Smooth muscle cell (in vitro differentiated cells): ENCODE measurements at regions not wholly inside any gene's neighbourhood (a gene's known extent, or its start where the extent isn't known, plus 50 kb on each side); places are given as distances from the start of the nearest gene placed in this dataset.

Experiments
- DNase-seq: peaks from one replicate; lab custom pipeline; 2025; ENCODE audit not compliant: unreplicated experiment; lab: John Stamatoyannopoulos, UW
- H2AFZ ChIP-seq: fragments of 200-600 bp; sonication (generic); 2 replicates; pipeline ENCODE4 v1.6.0; 2016; ENCODE audit warnings: antibody characterized with exemption, low read depth, mild to moderate bottlenecking
- H3F3A ChIP-seq: fragments of 200-600 bp; sonication (generic); 2 replicates; pipeline ENCODE4 v1.6.0; 2017; ENCODE audit warnings: antibody characterized with exemption, low read depth
- H3K27ac ChIP-seq: fragments of 200-600 bp; sonication (generic); 2 replicates; pipeline ENCODE4 v1.5.1; 2016; ENCODE audit warnings: low read depth, mild to moderate bottlenecking
- H3K27me3 ChIP-seq: fragments of 200-600 bp; sonication (generic); 2 replicates; pipeline ENCODE4 v1.6.1; 2016; ENCODE audit warnings: low read depth, mild to moderate bottlenecking
- H3K36me3 ChIP-seq: fragments of 200-600 bp; sonication (generic); 2 replicates; pipeline ENCODE4 v1.5.1; 2016; ENCODE audit warnings: low read depth
- H3K4me1 ChIP-seq: fragments of 200-600 bp; sonication (generic); 2 replicates; pipeline ENCODE4 v1.5.1; 2016; ENCODE audit warnings: low read depth
- H3K4me2 ChIP-seq: fragments of 200-600 bp; sonication (generic); 2 replicates; pipeline ENCODE4 v1.6.0; 2016; ENCODE audit warnings: mild to moderate bottlenecking
- H3K4me3 ChIP-seq: fragments of 200-600 bp; sonication (generic); 2 replicates; pipeline ENCODE4 v1.5.1; 2016; ENCODE audit warnings: mild to moderate bottlenecking
- H3K79me2 ChIP-seq: fragments of 200-600 bp; sonication (generic); 2 replicates; pipeline ENCODE4 v1.6.0; 2016; ENCODE audit warnings: low read depth, mild to moderate bottlenecking
- H3K9ac ChIP-seq: fragments of 200-600 bp; sonication (generic); 2 replicates; pipeline ENCODE4 v1.6.0; 2016; ENCODE audit warnings: low read depth
- H3K9me3 ChIP-seq: fragments of 200-600 bp; sonication (generic); replicated peaks from 2 replicates; pipeline ENCODE4 v1.5.1; 2016; ENCODE audit warnings: low read depth
- H4K20me1 ChIP-seq: fragments of 200-600 bp; sonication (generic); 2 replicates; pipeline ENCODE4 v1.6.0; 2016; ENCODE audit warnings: low read depth
- WGBS: methylation state at CpG from one replicate; pipeline ENCODE4 v1.1.7; 2016; ENCODE audit warnings: low lambda C conversion rate; 5-methylcytosine and 5-hydroxymethylcytosine counted together
- TF ChIP-seq, protein P1 (sequence below): fragments of 200-600 bp; sonication (generic); IDR thresholded peaks from 2 replicates; pipeline ENCODE4 v1.5.1; 2017; ENCODE audit warnings: borderline replicate concordance, mild to moderate bottlenecking, antibody characterized with exemption; ENCODE audit not compliant: insufficient read depth, poor library complexity, severe bottlenecking

GRCh38 chr2:196279541-196279940 is 108.2 kb upstream of the STK17B start:
- Histone ChIP-seq H4K20me1 (no peaks in the 10 kb centered on the region), H3K4me2 (no peak overlapping the region), H3F3A (no peaks in the 10 kb centered on the region), H2AFZ (no peak overlapping the region), H3K27ac (peak overlapping the region; percentile 27), H3K36me3 (no peaks in the 10 kb centered on the region), H3K4me3 (no peak overlapping the region), H3K79me2 (no peaks in the 10 kb centered on the region), H3K9me3 (no peaks in the 10 kb centered on the region), H3K4me1 (peaks cover 12% of the 10 kb centered on the region), H3K9ac (no peak overlapping the region), H3K27me3 (no peaks in the 10 kb centered on the region)
- no peak for DNase-seq
- TF ChIP-seq, protein P1, sequence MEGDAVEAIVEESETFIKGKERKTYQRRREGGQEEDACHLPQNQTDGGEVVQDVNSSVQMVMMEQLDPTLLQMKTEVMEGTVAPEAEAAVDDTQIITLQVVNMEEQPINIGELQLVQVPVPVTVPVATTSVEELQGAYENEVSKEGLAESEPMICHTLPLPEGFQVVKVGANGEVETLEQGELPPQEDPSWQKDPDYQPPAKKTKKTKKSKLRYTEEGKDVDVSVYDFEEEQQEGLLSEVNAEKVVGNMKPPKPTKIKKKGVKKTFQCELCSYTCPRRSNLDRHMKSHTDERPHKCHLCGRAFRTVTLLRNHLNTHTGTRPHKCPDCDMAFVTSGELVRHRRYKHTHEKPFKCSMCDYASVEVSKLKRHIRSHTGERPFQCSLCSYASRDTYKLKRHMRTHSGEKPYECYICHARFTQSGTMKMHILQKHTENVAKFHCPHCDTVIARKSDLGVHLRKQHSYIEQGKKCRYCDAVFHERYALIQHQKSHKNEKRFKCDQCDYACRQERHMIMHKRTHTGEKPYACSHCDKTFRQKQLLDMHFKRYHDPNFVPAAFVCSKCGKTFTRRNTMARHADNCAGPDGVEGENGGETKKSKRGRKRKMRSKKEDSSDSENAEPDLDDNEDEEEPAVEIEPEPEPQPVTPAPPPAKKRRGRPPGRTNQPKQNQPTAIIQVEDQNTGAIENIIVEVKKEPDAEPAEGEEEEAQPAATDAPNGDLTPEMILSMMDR, result no peak
- 75% methylated on average over 3 of the region's 3 CpGs for WGBS

DNA sequence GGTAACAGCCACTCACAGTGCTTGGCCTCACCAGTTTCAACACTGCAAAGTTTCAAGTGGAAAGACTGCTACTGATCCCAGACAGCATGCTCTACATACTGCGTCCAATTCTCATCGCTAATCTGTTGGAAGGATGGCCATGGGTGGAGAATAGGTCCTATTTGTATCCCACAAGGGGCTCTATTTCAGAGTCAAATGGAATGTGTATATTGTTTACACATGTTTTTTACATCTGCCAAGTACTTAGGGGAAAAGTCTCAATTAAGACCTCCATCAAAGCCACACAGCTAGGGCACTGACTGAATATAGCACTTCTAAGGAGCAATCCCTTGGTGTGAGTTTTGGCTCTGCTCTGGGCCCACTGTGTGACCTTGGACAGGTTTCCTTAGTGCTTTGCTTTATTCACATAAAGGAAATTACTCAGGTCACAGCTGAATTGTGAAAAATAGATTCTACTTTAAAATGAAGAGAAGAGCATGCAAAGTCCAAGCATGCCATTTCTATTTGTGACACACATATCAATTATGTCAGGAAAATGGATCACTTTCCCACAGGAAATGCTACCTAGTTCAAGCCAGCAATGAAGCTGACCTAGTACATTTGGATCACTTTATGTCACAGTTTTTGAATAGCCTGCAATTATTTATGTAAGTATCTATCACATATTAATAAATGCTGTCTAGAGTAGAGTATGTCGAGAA is 112.9 kb upstream of the STK17B start:
- TF ChIP-seq, protein P1, result no peak
- H3K27ac ChIP-seq, result no peak overlapping the region
- no peaks in the 10 kb centered on the region for H3K9me3 ChIP-seq
- H3K9ac ChIP-seq, result no peak overlapping the region
- no peak for DNase-seq
- no peaks in the 10 kb centered on the region for H3K79me2 ChIP-seq
- H3K4me3 ChIP-seq, result no peak overlapping the region
- H3K27me3 ChIP-seq, result no peaks in the 10 kb centered on the region
- no peaks in the 10 kb centered on the region for H3K4me1 ChIP-seq
- H3F3A ChIP-seq, result no peaks in the 10 kb centered on the region
- WGBS, result 100% methylated on average over 3 of the region's 3 CpGs
- no peak overlapping the region for H2AFZ ChIP-seq
- no peaks in the 10 kb centered on the region for H3K36me3 ChIP-seq
- H4K20me1 ChIP-seq, result no peaks in the 10 kb centered on the region
- no peak overlapping the region for H3K4me2 ChIP-seq

DNA sequence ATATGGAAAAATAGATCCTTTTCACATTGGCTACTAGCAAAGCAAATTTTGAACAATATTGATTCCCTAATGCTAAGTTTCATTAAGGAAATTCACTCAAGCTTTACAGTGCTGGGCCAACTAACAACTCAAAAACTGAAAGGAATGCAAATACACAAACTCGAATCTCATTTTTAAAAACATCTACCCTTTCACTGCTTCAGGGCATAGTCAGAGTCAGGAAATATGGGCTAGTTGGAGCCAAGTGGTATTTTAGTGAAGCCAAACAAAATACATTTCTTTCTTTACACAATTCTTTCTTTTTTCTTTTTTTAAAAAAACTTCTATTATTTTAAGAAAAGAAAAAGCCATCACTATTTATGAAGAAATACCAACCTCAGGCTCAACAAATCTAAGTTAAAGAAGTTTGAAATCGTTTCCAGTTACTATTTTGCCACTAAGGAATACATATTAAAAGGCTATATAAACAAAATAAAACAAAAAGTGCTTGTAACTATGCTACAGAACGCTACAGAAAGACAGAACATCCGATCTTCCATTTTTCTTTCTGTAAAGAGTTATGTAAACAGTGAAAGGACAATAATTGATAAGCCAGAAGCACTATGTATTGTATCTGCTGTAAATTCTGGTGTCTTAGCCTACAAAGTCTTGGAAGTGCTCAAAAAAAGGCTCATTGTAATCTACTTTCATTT is 113.6 kb upstream of the STK17B start:
- Histone ChIP-seq H3F3A (no peaks in the 10 kb centered on the region), H3K4me3 (no peak overlapping the region), H3K79me2 (no peaks in the 10 kb centered on the region), H3K4me2 (no peak overlapping the region), H2AFZ (no peak overlapping the region), H3K27ac (no peak overlapping the region), H3K4me1 (no peaks in the 10 kb centered on the region), H3K36me3 (no peaks in the 10 kb centered on the region), H4K20me1 (no peaks in the 10 kb centered on the region), H3K9ac (no peak overlapping the region), H3K9me3 (no peaks in the 10 kb centered on the region), H3K27me3 (no peaks in the 10 kb centered on the region)
- WGBS, result 71% methylated on average over 4 of the region's 4 CpGs
- TF ChIP-seq, protein P1, result no peak
- no peak for DNase-seq

GRCh38 chr2:196286821-196287220 is 115.4 kb upstream of the STK17B start:
- no peak overlapping the region for H3K9ac ChIP-seq
- no peaks in the 10 kb centered on the region for H3F3A ChIP-seq
- no peak overlapping the region for H3K27ac ChIP-seq
- no peak overlapping the region for H2AFZ ChIP-seq
- H3K9me3 ChIP-seq, result no peaks in the 10 kb centered on the region
- H3K79me2 ChIP-seq, result no peaks in the 10 kb centered on the region
- no peaks in the 10 kb centered on the region for H3K4me1 ChIP-seq
- H4K20me1 ChIP-seq, result no peaks in the 10 kb centered on the region
- no peaks in the 10 kb centered on the region for H3K36me3 ChIP-seq
- TF ChIP-seq, protein P1, result no peak
- no peak for DNase-seq
- no peak overlapping the region for H3K4me2 ChIP-seq
- H3K27me3 ChIP-seq, result no peaks in the 10 kb centered on the region
- H3K4me3 ChIP-seq, result no peak overlapping the region
